Esophagus muscularis mucosa (tissue), 4 donors: ENCODE measurements at regions not wholly inside any gene's neighbourhood (a gene's known extent, or its start where the extent isn't known, plus 50 kb on each side); places are given as distances from the start of the nearest gene placed in this dataset.

Source experiments
- DNase-seq: peaks from one replicate; pipeline ENCODE4 v3.0.0-alpha.2; 2017; ENCODE audit errors: extremely low spot score
- H3K27ac ChIP-seq, 4 donors: fragments of 200-600 bp; sonication (generic); replicated peaks in 1 of 4; 1 replicate in 3 of 4; 2 replicates in 1 of 4; pipeline ENCODE4 v1.5.1; 2016 to 2019; ENCODE audit warnings: mild to moderate bottlenecking in 1 of 4
- H3K27me3 ChIP-seq, 4 donors: fragments of 200-600 bp; sonication (generic); one replicate each; pipeline versions ENCODE4 v1.5.1 to v1.6.0; 2016 to 2019
- H3K36me3 ChIP-seq, 4 donors: fragments of 200-600 bp; sonication (generic); one replicate each; pipeline ENCODE4 v1.5.1; 2016 to 2019
- H3K4me1 ChIP-seq, 4 donors: fragments of 200-600 bp; sonication (generic); one replicate each; pipeline ENCODE4 v1.5.1; 2016 to 2019
- H3K4me3 ChIP-seq, 4 donors: fragments of 200-600 bp; sonication (generic); 1 replicate in 2 of 4; 2 replicates in 2 of 4; pipeline ENCODE4 v1.5.1; 2016 to 2019; ENCODE audit warnings: mild to moderate bottlenecking in 4 of 4, moderate library complexity in 1 of 4
- H3K9me3 ChIP-seq, 4 donors: fragments of 200-600 bp; sonication (generic); 1 replicate in 3 of 4; 2 replicates in 1 of 4; pipeline ENCODE4 v1.5.1; 2016 to 2019
- CTCF ChIP-seq, 3 experiments: fragments of 200-600 bp in 2 of 3; fragments of 450-650 bp in 1 of 3; sonication (generic) in 2 of 3; IDR thresholded peaks; one replicate each; pipeline ENCODE4 v1.5.1; 2017 to 2019; ENCODE audit warnings: antibody characterized with exemption in 3 of 3, mild to moderate bottlenecking in 2 of 3, moderate library complexity in 1 of 3
- EP300 ChIP-seq: sonication (generic); formaldehyde crosslinking; IDR thresholded peaks from one replicate; pipeline ENCODE4 v1.6.1; 2017; ENCODE audit warnings: antibody characterized with exemption
- POLR2A ChIP-seq: fragments of 450-650 bp; IDR thresholded peaks from one replicate; pipeline ENCODE4 v1.6.1; 2017; ENCODE audit warnings: antibody characterized with exemption, moderate library complexity, mild to moderate bottlenecking, low read depth
- POLR2AphosphoS5 ChIP-seq, 2 donors: sonication (generic); formaldehyde crosslinking; IDR thresholded peaks; one replicate each; pipeline ENCODE4 v1.6.1; 2017; ENCODE audit warnings: antibody characterized with exemption in 2 of 2
- WGBS: methylation state at CpG from one replicate; pipeline ENCODE4 v1.1.5; 2018; 5-methylcytosine and 5-hydroxymethylcytosine counted together
- intact Hi-C: fragments of 100-400 bp; cut with DNase I; formaldehyde crosslinking; loops from one replicate; pipeline ENCODE4 v1.15.1; 2023

DNA sequence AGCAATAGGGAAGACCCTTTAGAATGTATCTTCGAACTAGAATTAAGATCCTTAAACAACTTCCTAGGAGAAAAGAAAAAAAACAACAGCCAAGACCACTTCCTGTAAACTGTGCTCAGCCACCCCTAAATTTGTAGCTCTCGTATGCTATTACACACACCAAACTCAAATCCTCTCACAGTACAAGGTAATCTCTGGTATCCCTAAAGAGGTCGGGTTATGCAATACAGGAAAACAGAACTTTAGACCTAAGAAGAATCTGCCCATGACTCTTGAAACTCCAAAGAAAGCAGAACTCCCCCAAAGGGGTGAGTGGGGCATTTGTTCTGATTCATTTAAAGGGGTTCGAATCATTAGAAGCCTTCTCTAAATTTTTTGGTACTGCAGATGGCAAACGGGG, 170.9 kb upstream of the CASK start:
- H3K36me3 ChIP-seq: no peaks in the 10 kb centered on the region
- H3K27ac ChIP-seq: no peak overlapping the region
- no peaks in the 10 kb centered on the region for H3K4me1 ChIP-seq
- no peaks in the 10 kb centered on the region for H3K9me3 ChIP-seq
- no peaks in the 10 kb centered on the region for H3K27me3 ChIP-seq
- 55% methylated on average over 5 of the region's 5 CpGs for WGBS
- intact Hi-C loops: no loop called here
- no peak for TF ChIP-seq EP300
- TF ChIP-seq POLR2A: no peak
- no peak for TF ChIP-seq CTCF (IDR thresholded peaks at IDR 0.05)
- DNase-seq: no peak
- no peak overlapping the region for H3K4me3 ChIP-seq

GRCh38 chrX:42093756-42094155, 170.4 kb upstream of the CASK start:
- H3K27ac ChIP-seq: no peak overlapping the region
- no peaks in the 10 kb centered on the region for H3K9me3 ChIP-seq
- no peaks in the 10 kb centered on the region for H3K27me3 ChIP-seq
- no peaks in the 10 kb centered on the region for H3K4me1 ChIP-seq
- no peak overlapping the region for H3K4me3 ChIP-seq
- H3K36me3 ChIP-seq: no peaks in the 10 kb centered on the region
- WGBS: 54% methylated on average over 6 of the region's 6 CpGs
- no peak for DNase-seq
- intact Hi-C loops: no loop called here
- TF ChIP-seq CTCF (IDR thresholded peaks at IDR 0.05): no peak

DNA sequence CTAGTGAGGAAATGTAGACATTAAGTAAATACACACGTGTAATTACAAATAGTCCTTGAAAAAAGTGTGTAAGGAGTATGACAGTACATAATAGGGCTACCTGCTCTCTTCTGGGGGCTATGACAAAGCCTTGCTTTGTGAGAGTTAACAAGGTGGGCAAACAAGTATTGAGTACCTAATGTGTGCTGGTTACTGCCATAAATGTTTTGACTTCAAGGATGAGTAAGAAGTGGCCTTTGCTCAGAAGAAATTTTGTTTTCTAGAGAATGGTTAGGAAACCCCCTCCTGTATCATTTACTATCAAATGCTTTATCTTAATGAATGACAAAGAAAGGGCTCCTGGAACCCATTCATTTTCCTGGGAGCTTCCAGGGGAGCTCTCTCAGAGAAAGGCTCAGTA, 167.0 kb upstream of the CASK start:
- H3K9me3 ChIP-seq: no peaks in the 10 kb centered on the region
- no peak overlapping the region for H3K27ac ChIP-seq
- no peaks in the 10 kb centered on the region for H3K36me3 ChIP-seq
- TF ChIP-seq POLR2AphosphoS5 (IDR thresholded peaks at IDR 0.05) (no peak), POLR2A (no peak), CTCF (IDR thresholded peaks at IDR 0.05) (no peak), EP300 (no peak)
- 63% methylated on average over 1 of the region's 1 CpG for WGBS
- no peak overlapping the region for H3K4me3 ChIP-seq
- H3K4me1 ChIP-seq: no peaks in the 10 kb centered on the region
- no peaks in the 10 kb centered on the region for H3K27me3 ChIP-seq
- DNase-seq: no peak
- intact Hi-C loops: no loop called here

DNA sequence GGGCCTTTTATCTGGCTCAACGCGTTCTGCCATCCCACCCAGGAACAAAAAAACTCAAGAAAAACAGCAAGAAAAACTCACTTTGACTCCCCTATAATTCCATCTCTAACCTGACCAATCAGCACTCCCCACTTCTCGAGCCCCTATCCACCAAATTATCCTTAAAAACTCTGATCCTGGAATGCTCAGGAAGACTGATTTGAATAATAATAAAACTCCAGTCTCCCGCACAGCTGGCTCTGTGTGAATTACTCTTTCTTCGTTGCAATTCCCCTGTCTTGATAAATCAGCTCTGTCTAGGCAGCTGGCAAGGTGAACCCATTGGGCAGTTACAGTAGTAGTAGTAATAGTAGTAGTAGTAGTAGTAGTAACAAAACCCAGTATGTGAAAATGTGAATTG, 165.7 kb upstream of the CASK start:
- H3K27me3 ChIP-seq: no peaks in the 10 kb centered on the region
- WGBS: 49% methylated on average over 5 of the region's 5 CpGs
- intact Hi-C loops: no loop called here
- H3K9me3 ChIP-seq: no peaks in the 10 kb centered on the region
- no peak for DNase-seq
- TF ChIP-seq POLR2A (no peak), POLR2AphosphoS5 (IDR thresholded peaks at IDR 0.05) (no peak), EP300 (no peak), CTCF (IDR thresholded peaks at IDR 0.05) (no peak)
- H3K4me1 ChIP-seq: no peaks in the 10 kb centered on the region
- H3K27ac ChIP-seq: no peak overlapping the region
- no peak overlapping the region for H3K4me3 ChIP-seq
- no peaks in the 10 kb centered on the region for H3K36me3 ChIP-seq

- Histone ChIP-seq H3K4me1 (no peaks in the 10 kb centered on the region), H3K4me3 (no peak overlapping the region), H3K27me3 (no peaks in the 10 kb centered on the region), H3K9me3 (no peaks in the 10 kb centered on the region), H3K27ac (no peak overlapping the region), H3K36me3 (no peaks in the 10 kb centered on the region)
- TF ChIP-seq CTCF (IDR thresholded peaks at IDR 0.05) (no peak), POLR2A (no peak), POLR2AphosphoS5 (IDR thresholded peaks at IDR 0.05) (no peak)
- no peak for DNase-seq
- intact Hi-C loops: no loop called here
These were observed 164.6 kb upstream of the CASK start for GRCh38 chrX:42087960-42088359.
